Pancreas (tissue), 10 donors: ENCODE measurements at regions not wholly inside any gene's neighbourhood (a gene's known extent, or its start where the extent isn't known, plus 50 kb on each side); places are given as distances from the start of the nearest gene placed in this dataset.

Experiments used
- ATAC-seq, 4 donors: fragments of 200-7000 bp; cut with Tn5 transposase; one replicate each; pipeline versions ENCODE4 v1.8.0 to v1.9.1; 2020; ENCODE audit warnings: mild to moderate bottlenecking in 4 of 4, moderate library complexity in 4 of 4
- DNase-seq, 6 donors: peaks; one replicate each; pipeline ENCODE4 v3.0.0-alpha.2; 2020
- FAIRE-seq: peaks from 2 replicates; lab custom pipeline; 2012; peaks lifted over from hg19 to GRCh38; lab: Jason Lieb, UNC
- H3K27ac ChIP-seq, 4 donors: fragments of 200-600 bp; sonication (generic); 1 replicate in 3 of 4; 2 replicates in 1 of 4; pipeline versions ENCODE4 v1.5.0 to v1.8.0; 2020
- H3K27me3 ChIP-seq, 4 donors: fragments of 200-600 bp; one replicate each; pipeline ENCODE4 v1.8.0; 2021
- H3K36me3 ChIP-seq, 3 donors: fragments of 200-600 bp; sonication (generic) in 1 of 3; one replicate each; pipeline versions ENCODE4 v1.5.0 to v1.8.0; 2020 to 2021
- H3K4me1 ChIP-seq, 3 donors: fragments of 200-600 bp; one replicate each; pipeline ENCODE4 v1.8.0; 2021
- H3K4me3 ChIP-seq, 4 donors: fragments of 200-600 bp; sonication (generic) in 2 of 4; one replicate each; pipeline versions ENCODE4 v1.5.0 to v1.8.0; 2020 to 2021
- H3K9me3 ChIP-seq, 4 donors: fragments of 200-600 bp; one replicate each; pipeline ENCODE4 v1.8.0; 2021
- CTCF ChIP-seq, 4 donors: fragments of 200-600 bp; sonication (generic) in 3 of 4; IDR thresholded peaks; one replicate each; pipeline versions ENCODE4 v1.5.0 to v1.8.0; 2021; ENCODE audit warnings: antibody characterized with exemption in 4 of 4
- WGBS, 2 donors: extraction: QIAGEN DNeasy Blood & Tissue Kit; methylation state at CpG; one replicate each; pipeline ENCODE4 v1.1.7; 2013; 5-methylcytosine and 5-hydroxymethylcytosine counted together
- intact Hi-C, 3 donors: fragments of 100-400 bp; cut with DNase I; formaldehyde crosslinking; loops; one replicate each; pipeline versions ENCODE4 v1.11.1 to v1.14.2; 2022
- donor health status: healthy with polysubstance abuse.
- donor health status: DM: no; HTN: no; CAD: no; lungs with moderate emphysema.
- donor health status: DM: no; HTN: no; CAD: no.
- donor health status: control.
- donor health status: control.
- donor health status: Bipolar disorder and iron deficiency.
- donor health status: DM: yes; HTN: yes; CAD: no.
- donor health status: DM: no; HTN: no; CAD: no.
- donor health status: DM: no; HTN: no; CAD: no.
- donor health status: DM: yes; HTN: yes; CAD: no.

GRCh38 chr6:14763616-14764015 lies 482.3 kb upstream of the JARID2 start:
- no peaks in the 10 kb centered on the region for H3K4me1 ChIP-seq
- TF ChIP-seq CTCF (IDR thresholded peaks at IDR 0.05), result no peak
- H3K36me3 ChIP-seq, result no peaks in the 10 kb centered on the region
- intact Hi-C loops, result no loop called here
- no peaks in the 10 kb centered on the region for H3K9me3 ChIP-seq
- H3K27ac ChIP-seq, result no peak overlapping the region
- 91% methylated on average over 1 of the region's 1 CpG for WGBS, 2 donors
- no peaks in the 10 kb centered on the region for H3K27me3 ChIP-seq
- H3K4me3 ChIP-seq, result no peak overlapping the region
- FAIRE-seq (no peak), DNase-seq (no peak), ATAC-seq (no peak)

GRCh38 chr6:14765106-14765505 lies 480.8 kb upstream of the JARID2 start:
- H3K4me1 ChIP-seq, result no peaks in the 10 kb centered on the region
- H3K27me3 ChIP-seq, result no peaks in the 10 kb centered on the region
- H3K27ac ChIP-seq, result no peak overlapping the region
- no peaks in the 10 kb centered on the region for H3K9me3 ChIP-seq
- no peak for TF ChIP-seq CTCF (IDR thresholded peaks at IDR 0.05)
- FAIRE-seq (no peak), DNase-seq (no peak), ATAC-seq (no peak)
- H3K4me3 ChIP-seq, result no peak overlapping the region
- 90 to 91% methylated on average over 6 of the region's 6 CpGs for WGBS, 2 donors
- no peaks in the 10 kb centered on the region for H3K36me3 ChIP-seq
- intact Hi-C loops, result no loop called here

- WGBS, 2 donors, result 77 to 86% methylated on average over 3 of the region's 3 CpGs
- ATAC-seq, result no peak
- FAIRE-seq, result no peak
- intact Hi-C loops, result no loop called here
- no peak for DNase-seq
- no peaks in the 10 kb centered on the region for H3K27me3 ChIP-seq
- H3K27ac ChIP-seq, result no peak overlapping the region
- H3K36me3 ChIP-seq, result no peaks in the 10 kb centered on the region
- H3K4me3 ChIP-seq, result no peak overlapping the region
- no peak for TF ChIP-seq CTCF (IDR thresholded peaks at IDR 0.05)
- no peaks in the 10 kb centered on the region for H3K9me3 ChIP-seq
- H3K4me1 ChIP-seq, result no peaks in the 10 kb centered on the region
These were observed 480.0 kb upstream of the JARID2 start for GRCh38 chr6:14765721-14766390.

GRCh38 chr6:14766391-14766994 lies 479.4 kb upstream of the JARID2 start:
- no peak for DNase-seq
- intact Hi-C loops, result no loop called here
- no peak overlapping the region for H3K27ac ChIP-seq
- no peak for TF ChIP-seq CTCF (IDR thresholded peaks at IDR 0.05)
- FAIRE-seq, result no peak
- no peaks in the 10 kb centered on the region for H3K36me3 ChIP-seq
- no peaks in the 10 kb centered on the region for H3K27me3 ChIP-seq
- ATAC-seq, result no peak
- H3K9me3 ChIP-seq, result no peaks in the 10 kb centered on the region
- no peaks in the 10 kb centered on the region for H3K4me1 ChIP-seq
- H3K4me3 ChIP-seq, result no peak overlapping the region
- WGBS, 2 donors, result 86 to 93% methylated on average over 8 of the region's 8 CpGs

- Histone ChIP-seq H3K4me3 (no peak overlapping the region), H3K4me1 (no peaks in the 10 kb centered on the region), H3K27ac (no peak overlapping the region), H3K36me3 (no peaks in the 10 kb centered on the region), H3K27me3 (no peaks in the 10 kb centered on the region), H3K9me3 (no peaks in the 10 kb centered on the region)
- intact Hi-C loops, result no loop called here
- no peak for FAIRE-seq
- ATAC-seq, result no peak
- 60 to 64% methylated on average over 5 of the region's 5 CpGs for WGBS, 2 donors
- TF ChIP-seq CTCF (IDR thresholded peaks at IDR 0.05), result no peak
- no peak for DNase-seq
These were observed 478.6 kb upstream of the JARID2 start for GRCh38 chr6:14767226-14767625.
